Activated CD8-positive, alpha-beta memory T cell treated with anti-CD3 and anti-CD28 coated beads, Interleukin-2, amount 10 ng/mL, durations not matched to agents 7 days and 5 days (primary cell): ENCODE measurements at regions not wholly inside any gene's neighbourhood (a gene's known extent, or its start where the extent isn't known, plus 50 kb on each side); places are given as distances from the start of the nearest gene placed in this dataset.

ENCODE experiments used
- ATAC-seq: fragments of 150-1000 bp; cut with Tn5 transposase; one replicate; pipeline ENCODE4 v1.10.0; 2021; ENCODE audit warnings: moderate library complexity
- CTCF ChIA-PET: fragments of 350-600 bp; sonication (Branson Sonifier 250); formaldehyde crosslinking; loops from one replicate; lab custom pipeline; 2021; ENCODE audit warnings: antibody characterized with exemption; lab: Charles Lee
- DNase-seq: peaks from one replicate; pipeline ENCODE4 v3.0.0-alpha.2; 2020
- H3K27ac Mint-ChIP-seq: one replicate; pipeline ENCODE4 v1.8.0; 2021; ENCODE audit warnings: mild to moderate bottlenecking, mixed read lengths
- H3K27me3 Mint-ChIP-seq: one replicate; pipeline ENCODE4 v1.8.0; 2021; ENCODE audit warnings: mixed read lengths
- H3K36me3 Mint-ChIP-seq: one replicate; pipeline ENCODE4 v1.8.0; 2021; ENCODE audit warnings: mild to moderate bottlenecking, mixed read lengths
- H3K4me1 Mint-ChIP-seq: one replicate; pipeline ENCODE4 v1.8.0; 2021; ENCODE audit warnings: mixed read lengths
- H3K4me3 Mint-ChIP-seq: one replicate; pipeline ENCODE4 v1.8.0; 2021; ENCODE audit warnings: mild to moderate bottlenecking, moderate library complexity, mixed read lengths
- H3K9me3 Mint-ChIP-seq: one replicate; pipeline ENCODE4 v1.8.0; 2022; ENCODE audit warnings: low read depth, mixed read lengths

DNA sequence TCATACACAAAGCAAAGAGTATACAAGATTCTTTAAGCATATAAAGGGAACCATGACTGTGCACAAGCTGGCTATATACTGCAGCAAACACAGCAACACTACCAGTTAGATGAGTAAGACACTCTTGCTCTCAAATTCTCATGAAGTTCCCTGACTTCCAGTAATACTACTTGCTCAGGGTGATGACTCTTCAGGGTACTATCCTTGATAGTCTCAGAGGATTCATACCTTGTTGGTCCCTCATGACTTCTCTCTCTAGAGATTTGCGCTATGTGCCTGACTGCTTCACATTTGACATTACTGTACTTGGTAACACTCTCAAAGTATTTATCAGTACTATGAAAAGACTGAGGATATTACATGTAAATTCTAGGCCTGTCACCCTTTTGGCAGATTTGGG lies 159.8 kb upstream of the ZRANB2 start:
- CTCF ChIA-PET = no interaction called here
- ATAC-seq = no peak
- H3K36me3 Mint-ChIP-seq = no peaks in the 10 kb centered on the region
- H3K4me1 Mint-ChIP-seq = no peaks in the 10 kb centered on the region
- no peak for DNase-seq
- H3K27ac Mint-ChIP-seq = no peak overlapping the region
- H3K4me3 Mint-ChIP-seq = no peak overlapping the region
- no peaks in the 10 kb centered on the region for H3K9me3 Mint-ChIP-seq
- no peaks in the 10 kb centered on the region for H3K27me3 Mint-ChIP-seq

GRCh38 chr1:71236503-71236902 lies 155.7 kb upstream of the ZRANB2 start:
- H3K9me3 Mint-ChIP-seq = no peaks in the 10 kb centered on the region
- H3K4me1 Mint-ChIP-seq = no peaks in the 10 kb centered on the region
- CTCF ChIA-PET = no interaction called here
- H3K27ac Mint-ChIP-seq = no peak overlapping the region
- DNase-seq (no peak), ATAC-seq (no peak)
- no peaks in the 10 kb centered on the region for H3K27me3 Mint-ChIP-seq
- H3K36me3 Mint-ChIP-seq = no peaks in the 10 kb centered on the region
- H3K4me3 Mint-ChIP-seq = no peak overlapping the region

DNA sequence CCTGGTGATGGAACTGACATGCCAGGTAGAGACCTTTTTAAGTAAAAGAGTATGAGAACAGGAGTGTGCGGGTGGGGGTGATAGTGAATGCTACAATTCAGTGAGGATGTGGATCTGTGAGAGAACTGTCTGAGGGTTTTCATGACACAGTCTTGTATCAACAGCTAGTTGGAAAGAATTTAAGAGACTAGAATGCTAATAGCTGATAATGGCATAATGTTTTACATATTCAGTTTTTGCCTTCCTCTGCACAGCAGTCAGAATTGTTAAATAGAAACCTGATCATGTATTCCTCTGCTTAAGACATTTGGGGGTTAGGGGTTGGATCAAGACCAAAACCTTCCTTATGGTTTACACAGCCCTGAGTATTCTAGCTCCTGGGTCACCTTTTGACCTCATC lies 152.8 kb upstream of the ZRANB2 start:
- H3K9me3 Mint-ChIP-seq = no peaks in the 10 kb centered on the region
- no peak for DNase-seq
- H3K36me3 Mint-ChIP-seq = no peaks in the 10 kb centered on the region
- no peak for ATAC-seq
- no peak overlapping the region for H3K4me3 Mint-ChIP-seq
- H3K4me1 Mint-ChIP-seq = no peaks in the 10 kb centered on the region
- H3K27ac Mint-ChIP-seq = no peak overlapping the region
- CTCF ChIA-PET = no interaction called here
- H3K27me3 Mint-ChIP-seq = no peaks in the 10 kb centered on the region

- Mint-ChIP-seq H3K27me3 (no peaks in the 10 kb centered on the region), H3K4me1 (no peaks in the 10 kb centered on the region), H3K9me3 (no peaks in the 10 kb centered on the region), H3K4me3 (no peak overlapping the region), H3K27ac (no peak overlapping the region), H3K36me3 (no peaks in the 10 kb centered on the region)
- no peak for ATAC-seq
- CTCF ChIA-PET = interaction anchor here (1.0 kb wide), 1 partner anchor 36 kb away, joined by 3 read pairs; no protein-coding TSS in a partner anchor
- DNase-seq = no peak
Observed at GRCh38 chr1:71232786-71233185, 152.0 kb upstream of the ZRANB2 start.

GRCh38 chr1:71232166-71232763 lies 151.4 kb upstream of the ZRANB2 start:
- H3K27me3 Mint-ChIP-seq = no peaks in the 10 kb centered on the region
- no peaks in the 10 kb centered on the region for H3K4me1 Mint-ChIP-seq
- ATAC-seq (no peak), DNase-seq (no peak)
- CTCF ChIA-PET = interaction anchor here (1.0 kb wide), 1 partner anchor 35 kb away, joined by 3 read pairs; no protein-coding TSS in a partner anchor
- no peak overlapping the region for H3K4me3 Mint-ChIP-seq
- H3K27ac Mint-ChIP-seq = no peak overlapping the region
- no peaks in the 10 kb centered on the region for H3K36me3 Mint-ChIP-seq
- H3K9me3 Mint-ChIP-seq = no peaks in the 10 kb centered on the region

DNA sequence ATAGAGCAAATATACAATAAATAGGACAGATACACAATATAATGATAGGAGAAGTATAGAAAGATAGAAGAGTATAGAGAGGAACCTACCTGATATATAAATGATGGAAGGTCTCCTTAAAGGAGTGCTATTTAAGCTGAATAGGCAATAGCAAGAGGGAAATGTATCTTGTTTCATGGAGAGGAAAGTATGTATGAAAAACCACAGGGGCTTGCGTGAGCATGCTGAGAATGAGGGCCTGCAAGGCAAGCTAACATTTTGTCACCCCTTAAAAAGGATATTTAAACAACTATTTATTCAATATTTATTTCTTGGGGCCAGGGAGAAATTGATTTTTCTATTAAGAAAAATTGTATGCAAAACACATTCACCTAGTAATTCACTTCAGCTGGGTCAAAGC lies 150.9 kb upstream of the ZRANB2 start:
- Mint-ChIP-seq H3K9me3 (no peaks in the 10 kb centered on the region), H3K4me1 (no peaks in the 10 kb centered on the region)
- CTCF ChIA-PET = interaction anchor here (1.0 kb wide), 1 partner anchor 34 kb away, joined by 3 read pairs; no protein-coding TSS in a partner anchor

GRCh38 chr1:71228742-71229365 lies 148.0 kb upstream of the ZRANB2 start:
- no peaks in the 10 kb centered on the region for H3K9me3 Mint-ChIP-seq
- H3K4me1 Mint-ChIP-seq = no peaks in the 10 kb centered on the region
- CTCF ChIA-PET = no interaction called here

More for the DNA sequence above, 150.9 kb upstream of the ZRANB2 start:
- Mint-ChIP-seq H3K27me3 (no peaks in the 10 kb centered on the region), H3K27ac (no peak overlapping the region), H3K4me3 (no peak overlapping the region), H3K36me3 (no peaks in the 10 kb centered on the region)
- DNase-seq (no peak), ATAC-seq (no peak)

GRCh38 chr1:71228241-71228640 lies 147.4 kb upstream of the ZRANB2 start:
- Mint-ChIP-seq H3K27me3 (no peaks in the 10 kb centered on the region), H3K27ac (no peak overlapping the region), H3K4me1 (no peaks in the 10 kb centered on the region), H3K4me3 (no peak overlapping the region), H3K36me3 (no peaks in the 10 kb centered on the region), H3K9me3 (no peaks in the 10 kb centered on the region)
- no peak for DNase-seq
- CTCF ChIA-PET = no interaction called here
- no peak for ATAC-seq

More at GRCh38 chr1:71228742-71229365, 148.0 kb upstream of the ZRANB2 start:
- no peaks in the 10 kb centered on the region for H3K27me3 Mint-ChIP-seq
- DNase-seq = no peak
- no peak overlapping the region for H3K27ac Mint-ChIP-seq
- no peak for ATAC-seq
- H3K4me3 Mint-ChIP-seq = no peak overlapping the region
- H3K36me3 Mint-ChIP-seq = no peaks in the 10 kb centered on the region

DNA sequence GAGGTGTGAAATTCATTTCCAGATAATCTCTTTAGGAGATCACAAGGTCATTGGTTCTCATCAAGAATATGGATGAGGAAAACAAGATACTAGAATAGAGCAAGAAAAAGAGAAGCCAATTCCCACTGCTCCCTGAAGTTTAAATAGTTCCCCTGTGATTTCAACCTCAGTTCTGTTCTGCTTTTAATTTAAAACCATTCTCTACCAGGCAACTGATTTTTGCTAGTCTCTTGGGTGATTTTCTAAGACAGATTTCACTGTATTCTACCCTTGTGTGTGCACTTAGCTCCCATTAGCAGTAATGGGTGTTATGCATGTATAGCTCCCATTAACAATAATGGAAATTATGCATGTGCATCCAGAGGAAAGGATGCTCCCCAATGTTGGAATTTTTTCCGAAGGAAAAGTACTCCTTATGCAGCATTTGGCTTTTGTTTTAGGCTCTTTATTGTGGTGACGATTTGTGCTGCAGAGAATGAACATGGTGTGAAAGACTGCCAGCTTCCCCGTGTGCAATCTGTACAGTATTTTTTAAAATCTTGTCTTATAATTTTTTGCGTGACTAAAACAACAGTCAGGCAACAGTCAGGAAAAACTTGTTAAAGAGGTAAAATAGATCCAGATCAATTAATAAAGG lies 144.0 kb upstream of the ZRANB2 start:
- Mint-ChIP-seq H3K4me1 (no peaks in the 10 kb centered on the region), H3K4me3 (no peak overlapping the region), H3K27ac (no peak overlapping the region), H3K9me3 (no peaks in the 10 kb centered on the region), H3K27me3 (no peaks in the 10 kb centered on the region), H3K36me3 (no peaks in the 10 kb centered on the region)
- CTCF ChIA-PET = no interaction called here
- ATAC-seq (no peak), DNase-seq (no peak)

- Mint-ChIP-seq H3K4me3 (no peak overlapping the region), H3K9me3 (no peaks in the 10 kb centered on the region), H3K4me1 (no peaks in the 10 kb centered on the region), H3K36me3 (no peaks in the 10 kb centered on the region), H3K27me3 (no peaks in the 10 kb centered on the region), H3K27ac (no peak overlapping the region)
- DNase-seq (no peak), ATAC-seq (no peak)
- CTCF ChIA-PET = no interaction called here
Observed at GRCh38 chr1:71223641-71224340, 143.0 kb upstream of the ZRANB2 start.

GRCh38 chr1:71222668-71223067 lies 141.8 kb upstream of the ZRANB2 start:
- Mint-ChIP-seq H3K36me3 (no peaks in the 10 kb centered on the region), H3K4me3 (no peak overlapping the region), H3K9me3 (no peaks in the 10 kb centered on the region), H3K27me3 (no peaks in the 10 kb centered on the region), H3K27ac (no peak overlapping the region), H3K4me1 (no peaks in the 10 kb centered on the region)
- CTCF ChIA-PET = no interaction called here
- DNase-seq (no peak), ATAC-seq (no peak)

DNA sequence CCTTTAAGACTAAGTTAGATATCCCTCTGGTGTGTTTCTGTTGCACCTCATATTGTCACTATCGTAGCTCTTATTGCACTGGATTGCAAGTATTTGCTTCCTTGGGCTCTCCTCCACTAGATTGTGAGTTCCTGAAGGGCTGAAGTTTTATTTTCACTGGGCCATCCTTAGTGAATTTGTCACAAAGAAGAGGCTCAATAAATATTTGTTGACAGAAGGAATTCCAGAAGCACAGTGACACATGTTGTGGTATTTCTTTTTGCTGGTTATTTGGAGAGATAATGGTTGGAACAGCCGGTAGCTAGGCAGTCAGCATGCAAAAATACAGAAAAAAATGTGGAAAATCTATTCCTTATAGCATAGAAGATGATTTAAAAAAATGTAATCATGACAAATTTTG lies 129.9 kb upstream of the ZRANB2 start:
- Mint-ChIP-seq H3K36me3 (no peaks in the 10 kb centered on the region), H3K9me3 (peaks cover 4% of the 10 kb centered on the region), H3K4me1 (no peaks in the 10 kb centered on the region), H3K4me3 (no peak overlapping the region), H3K27ac (no peak overlapping the region), H3K27me3 (no peaks in the 10 kb centered on the region)
- DNase-seq = no peak
- CTCF ChIA-PET = interaction anchor here (1.2 kb wide), 1 partner anchor 18 kb away, joined by 3 read pairs; no protein-coding TSS in a partner anchor
- no peak for ATAC-seq

GRCh38 chr1:71203241-71203640 lies 122.4 kb upstream of the ZRANB2 start:
- DNase-seq = no peak
- H3K27me3 Mint-ChIP-seq = no peaks in the 10 kb centered on the region
- no peak for ATAC-seq
- H3K4me3 Mint-ChIP-seq = no peak overlapping the region
- H3K9me3 Mint-ChIP-seq = no peaks in the 10 kb centered on the region
- CTCF ChIA-PET = no interaction called here
- no peaks in the 10 kb centered on the region for H3K36me3 Mint-ChIP-seq
- H3K27ac Mint-ChIP-seq = no peak overlapping the region
- no peaks in the 10 kb centered on the region for H3K4me1 Mint-ChIP-seq
